Loucy (cell line): ENCODE measurements at regions not wholly inside any gene's neighbourhood (a gene's known extent, or its start where the extent isn't known, plus 50 kb on each side); places are given as distances from the start of the nearest gene placed in this dataset.

Source experiments
- H2AFZ ChIP-seq: fragments of 200-600 bp; sonication (generic); 2 replicates; pipeline ENCODE4 v1.6.0; 2016; ENCODE audit warnings: antibody characterized with exemption, mild to moderate bottlenecking, low read length, moderate library complexity
- H3F3A ChIP-seq: fragments of 200-600 bp; 2 replicates; pipeline ENCODE4 v1.6.0; 2016; ENCODE audit warnings: antibody characterized with exemption, low read depth, mild to moderate bottlenecking
- H3K27me3 ChIP-seq: fragments of 200-600 bp; sonication (generic); 2 replicates; pipeline ENCODE4 v1.6.1; 2014; ENCODE audit warnings: low read length, mild to moderate bottlenecking; ENCODE audit not compliant: insufficient read depth, poor library complexity, severe bottlenecking
- H3K36me3 ChIP-seq: fragments of 200-600 bp; sonication (generic); 2 replicates; pipeline ENCODE4 v1.6.1; 2016; ENCODE audit warnings: low read length; ENCODE audit not compliant: insufficient read depth
- H3K4me1 ChIP-seq: fragments of 200-600 bp; sonication (generic); 2 replicates; pipeline ENCODE4 v1.5.1; 2014; ENCODE audit warnings: low read length, mild to moderate bottlenecking; ENCODE audit not compliant: insufficient read depth, poor library complexity, severe bottlenecking
- H3K4me2 ChIP-seq: fragments of 200-600 bp; sonication (generic); 2 replicates; pipeline ENCODE4 v1.6.0; 2014; ENCODE audit warnings: antibody characterized with exemption, low read length, low read depth, mild to moderate bottlenecking; ENCODE audit not compliant: poor library complexity, severe bottlenecking
- H3K4me3 ChIP-seq: fragments of 200-600 bp; sonication (generic); 2 replicates; pipeline ENCODE4 v1.5.1; 2014; ENCODE audit warnings: low read length, mild to moderate bottlenecking, mixed read lengths; ENCODE audit not compliant: poor library complexity, severe bottlenecking
- H3K79me2 ChIP-seq: fragments of 200-600 bp; sonication (generic); 2 replicates; pipeline ENCODE4 v1.6.1; 2014; ENCODE audit warnings: low read length; ENCODE audit not compliant: insufficient read depth
- H3K9ac ChIP-seq: fragments of 200-600 bp; sonication (generic); 2 replicates; pipeline ENCODE4 v1.6.0; 2014; ENCODE audit warnings: mild to moderate bottlenecking, low read depth, low read length, moderate library complexity; ENCODE audit not compliant: poor library complexity, severe bottlenecking
- H3K9me2 ChIP-seq: fragments of 200-600 bp; sonication (generic); replicated peaks from 2 replicates; pipeline ENCODE4 v1.6.1; 2016; ENCODE audit warnings: low read depth, low read length, mixed read lengths
- H3K9me3 ChIP-seq: fragments of 200-600 bp; sonication (generic); 2 replicates; pipeline ENCODE4 v1.6.1; 2014; ENCODE audit warnings: mild to moderate bottlenecking, antibody characterized with exemption, low read length, low read depth; ENCODE audit not compliant: insufficient read depth
- H4K20me1 ChIP-seq: fragments of 200-600 bp; sonication (generic); 2 replicates; pipeline ENCODE4 v1.6.0; 2014; ENCODE audit warnings: antibody characterized with exemption, low read length, mild to moderate bottlenecking; ENCODE audit not compliant: insufficient read depth, poor library complexity, severe bottlenecking
- CTCF ChIP-seq: fragments of 200-600 bp; sonication (generic); conservative IDR thresholded peaks from 2 replicates; pipeline ENCODE4 v1.5.1; 2014; ENCODE audit warnings: mild to moderate bottlenecking, antibody characterized with exemption, low read length
- EZH2phosphoT487 ChIP-seq: fragments of 200-600 bp; IDR thresholded peaks from 2 replicates; pipeline ENCODE4 v1.6.1; 2018; ENCODE audit warnings: antibody characterized with exemption, mild to moderate bottlenecking, moderate library complexity, borderline replicate concordance

- Histone ChIP-seq H3K27me3 (no peaks in the 10 kb centered on the region), H3K9me2 (no peaks in the 10 kb centered on the region), H3F3A (no peaks in the 10 kb centered on the region), H3K9me3 (no peaks in the 10 kb centered on the region), H3K4me1 (no peaks in the 10 kb centered on the region), H4K20me1 (no peaks in the 10 kb centered on the region), H2AFZ (no peak overlapping the region), H3K36me3 (no peaks in the 10 kb centered on the region), H3K4me2 (no peak overlapping the region), H3K9ac (no peak overlapping the region), H3K4me3 (no peak overlapping the region), H3K79me2 (no peaks in the 10 kb centered on the region)
- no peak for TF ChIP-seq CTCF
- no peak for TF ChIP-seq EZH2phosphoT487
These were observed 388.3 kb upstream of the MKI67 start for GRCh38 chr10:128514536-128514935.

GRCh38 chr10:128516180-128516579, 390.0 kb upstream of the MKI67 start:
- H2AFZ ChIP-seq: no peak overlapping the region
- no peaks in the 10 kb centered on the region for H3K4me1 ChIP-seq
- H3K79me2 ChIP-seq: no peaks in the 10 kb centered on the region
- no peaks in the 10 kb centered on the region for H4K20me1 ChIP-seq
- TF ChIP-seq EZH2phosphoT487 (no peak), CTCF (no peak)
- H3F3A ChIP-seq: no peaks in the 10 kb centered on the region
- no peak overlapping the region for H3K4me2 ChIP-seq
- no peaks in the 10 kb centered on the region for H3K27me3 ChIP-seq
- H3K9ac ChIP-seq: no peak overlapping the region
- H3K9me2 ChIP-seq: no peaks in the 10 kb centered on the region
- H3K9me3 ChIP-seq: no peaks in the 10 kb centered on the region
- no peak overlapping the region for H3K4me3 ChIP-seq
- H3K36me3 ChIP-seq: no peaks in the 10 kb centered on the region

- TF ChIP-seq EZH2phosphoT487 (no peak), CTCF (no peak)
- Histone ChIP-seq H3K9ac (no peak overlapping the region), H3K4me2 (no peak overlapping the region), H3K27me3 (no peaks in the 10 kb centered on the region), H3K4me1 (no peaks in the 10 kb centered on the region), H2AFZ (no peak overlapping the region), H3K9me3 (no peaks in the 10 kb centered on the region), H3K4me3 (no peak overlapping the region), H3K9me2 (no peaks in the 10 kb centered on the region), H4K20me1 (no peaks in the 10 kb centered on the region), H3K79me2 (no peaks in the 10 kb centered on the region), H3F3A (no peaks in the 10 kb centered on the region), H3K36me3 (no peaks in the 10 kb centered on the region)
These were observed 390.9 kb upstream of the MKI67 start for GRCh38 chr10:128517167-128517566.
